Stimulated activated CD4-positive, alpha-beta T cell treated with anti-CD3 and anti-CD28 coated beads, Interleukin-4, amount 100 ng/mL, for 48 hours (primary cell): ENCODE measurements at regions not wholly inside any gene's neighbourhood (a gene's known extent, or its start where the extent isn't known, plus 50 kb on each side); places are given as distances from the start of the nearest gene placed in this dataset.

ENCODE experiments used
- DNase-seq, 2 donors: peaks; one replicate each; pipeline ENCODE4 v3.0.0-alpha.2; 2020; ENCODE audit warnings: low read depth in 2 of 2

DNA sequence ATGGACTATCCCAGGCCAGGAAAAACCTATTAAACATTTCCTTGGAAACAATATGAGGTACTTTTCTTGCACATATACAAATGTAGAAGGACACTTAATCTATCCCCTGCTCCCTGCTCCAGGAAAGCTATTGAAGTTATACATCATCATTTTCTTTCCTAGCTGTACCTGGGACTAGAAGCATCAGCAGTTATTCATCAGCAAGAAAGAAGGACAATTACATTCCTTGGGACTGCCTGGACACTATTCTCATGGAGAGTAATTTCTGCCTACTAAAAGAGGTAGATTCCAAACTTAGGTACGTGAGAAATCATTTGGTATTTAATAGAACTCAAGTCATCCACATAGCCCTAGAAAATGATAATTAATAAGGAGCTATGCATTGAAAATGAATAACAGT, 51.0 kb upstream of the PICALM start:
- no peak for DNase-seq

GRCh38 chr11:86119077-86119476, 50.2 kb upstream of the PICALM start:
- DNase-seq = no peak
